K562 (cell line): ENCODE measurements at regions not wholly inside any gene's neighbourhood (a gene's known extent, or its start where the extent isn't known, plus 50 kb on each side); places are given as distances from the start of the nearest gene placed in this dataset.

ENCODE experiments used
- ATAC-seq: fragments of 200-7000 bp; cut with Tn5 transposase; 3 replicates; pipeline ENCODE4 v1.9.1; 2020; ENCODE audit warnings: moderate library complexity
- BruUV-seq: library from RNA; stranded (reverse); fragments of 400-500 nt; replicated peaks from 2 replicates; lab custom pipeline; 2021; lab: Mats Ljungman, UMichigan
- CTCF ChIA-PET: fragments of 300-600 bp; formaldehyde crosslinking; extraction: SDS; loops from one replicate; lab custom pipeline; 2021; ENCODE audit warnings: low intra/inter-chr PET ratio; lab: Yijun Ruan, JAX
- POLR2A ChIA-PET: fragments of 300-600, 350-650 bp; sonication (Branson Sonifier 250); formaldehyde crosslinking; extraction: SDS; loops from one replicate; lab custom pipeline; 2021; ENCODE audit warnings: antibody characterized with exemption, inconsistent platforms; lab: Yijun Ruan, JAX
- DNase-seq, 4 experiments: peaks; one replicate each; pipeline versions ENCODE4 v3.0.0 to v3.0.0-alpha.2; 2011 to 2018; ENCODE audit warnings: low spot score in 3 of 4, mixed read lengths in 3 of 4; ENCODE audit errors: extremely low read depth in 1 of 4
- FAIRE-seq: peaks from 2 replicates; lab custom pipeline; 2011; peaks lifted over from hg19 to GRCh38; lab: Jason Lieb, UNC
- H2AFZ ChIP-seq: 2 replicates; pipeline ENCODE4 v1.6.0; 2011; ENCODE audit warnings: low read depth, low read length, control low read depth, inconsistent platforms
- H3K27ac ChIP-seq: fragments of 200-600 bp; 3 replicates; pipeline ENCODE4 v1.8.0; 2011; ENCODE audit warnings: low read depth, mild to moderate bottlenecking, control low read depth, inconsistent platforms, low read length, moderate library complexity, mixed read lengths; ENCODE audit errors: extremely low read depth
- H3K27me3 ChIP-seq, 2 experiments: fragments of 300-600 bp in 1 of 2; 2 replicates in 1 of 2; 3 replicates in 1 of 2; pipeline versions ENCODE4 v1.6.0 to v1.8.0; 2011; ENCODE audit warnings: inconsistent platforms in 2 of 2, low read length in 2 of 2, mild to moderate bottlenecking in 1 of 2, mixed read lengths in 1 of 2, moderate library complexity in 1 of 2; ENCODE audit not compliant: control insufficient read depth in 2 of 2, insufficient read depth in 2 of 2
- H3K36me3 ChIP-seq: fragments of 300-600 bp; 3 replicates; pipeline ENCODE4 v1.8.0; 2011; ENCODE audit warnings: mild to moderate bottlenecking, low read length, inconsistent platforms; ENCODE audit not compliant: control insufficient read depth, insufficient read depth
- H3K4me1 ChIP-seq, 2 experiments: fragments of 200-600 bp in 1 of 2; replicated peaks in 1 of 2; 2 replicates in 1 of 2; 3 replicates in 1 of 2; pipeline versions ENCODE4 v1.5.1 to v1.8.0; 2011; ENCODE audit warnings: inconsistent platforms in 2 of 2, low read length in 2 of 2, mild to moderate bottlenecking in 1 of 2, mixed read lengths in 1 of 2, moderate library complexity in 1 of 2; ENCODE audit not compliant: control insufficient read depth in 2 of 2, insufficient read depth in 2 of 2
- H3K4me2 ChIP-seq: 2 replicates; pipeline ENCODE4 v1.6.1; 2011; ENCODE audit warnings: low read length, control low read depth, inconsistent platforms, mixed read lengths; ENCODE audit not compliant: insufficient read depth
- H3K4me3 ChIP-seq: fragments of 200-600 bp; sonication (generic), shearing (Covaris generic); 2 replicates; pipeline ENCODE4 v1.5.1; 2016; ENCODE audit warnings: control low read depth, inconsistent platforms
- H3K79me2 ChIP-seq: fragments of 200-600 bp; 3 replicates; pipeline ENCODE4 v1.8.0; 2011; ENCODE audit warnings: low read length, inconsistent platforms; ENCODE audit not compliant: control insufficient read depth, insufficient read depth
- H3K9ac ChIP-seq, 2 experiments: 2 replicates each; pipeline versions ENCODE4 v1.6.0 to v1.6.1; 2011; ENCODE audit warnings: low read depth in 2 of 2, low read length in 2 of 2, control low read depth in 1 of 2, inconsistent platforms in 1 of 2, mild to moderate bottlenecking in 1 of 2, mixed read lengths in 1 of 2; ENCODE audit not compliant: insufficient read depth in 1 of 2
- H3K9me1 ChIP-seq: one replicate; pipeline ENCODE4 v1.6.0; 2011; ENCODE audit warnings: inconsistent platforms, mild to moderate bottlenecking, low read length, moderate library complexity; ENCODE audit not compliant: control insufficient read depth, insufficient read depth
- H3K9me3 ChIP-seq: replicated peaks from 2 replicates; pipeline ENCODE4 v1.5.1; 2011; ENCODE audit warnings: low read depth, low read length, inconsistent platforms; ENCODE audit not compliant: control insufficient read depth, insufficient read depth
- H4K20me1 ChIP-seq: replicated peaks from 2 replicates; pipeline ENCODE4 v1.6.1; 2011; ENCODE audit warnings: low read length, inconsistent platforms, mixed read lengths; ENCODE audit not compliant: control insufficient read depth, insufficient read depth
- CBFA2T3 ChIP-seq: fragments of 450-650 bp; IDR thresholded peaks from 2 replicates; pipeline ENCODE4 v1.6.1; 2017
- CREB1 ChIP-seq, 2 experiments: sonication (generic) in 1 of 2; formaldehyde crosslinking in 1 of 2; IDR thresholded peaks; 2 replicates each; pipeline versions ENCODE4 v1.6.1 to v1.8.0; 2012 to 2022; ENCODE audit warnings: inconsistent platforms in 1 of 2, mild to moderate bottlenecking in 1 of 2, missing genetic modification reagents in 1 of 2, moderate library complexity in 1 of 2
- IRF2 ChIP-seq: sonication (generic); formaldehyde crosslinking; IDR thresholded peaks from 2 replicates; pipeline ENCODE4 v1.8.1; 2022; ENCODE audit warnings: mild to moderate bottlenecking, missing genetic modification reagents
- RFX5 ChIP-seq: IDR thresholded peaks from 2 replicates; pipeline ENCODE4 v1.6.1; 2011; ENCODE audit warnings: low read depth, mild to moderate bottlenecking, improper control_type of control experiment, low read length
- SETDB1 ChIP-seq: IDR thresholded peaks from one replicate; pipeline ENCODE4 v1.6.1; 2012; ENCODE audit warnings: low read length, control low read depth, inconsistent platforms
- SP2 ChIP-seq: IDR thresholded peaks from 2 replicates; pipeline ENCODE4 v1.6.1; 2011; ENCODE audit warnings: mild to moderate bottlenecking, low read depth, low read length, moderate library complexity; ENCODE audit not compliant: poor library complexity, severe bottlenecking; ENCODE audit errors: extremely low read depth
- SUPT5H ChIP-seq: fragments of 450-650 bp; IDR thresholded peaks from 2 replicates; pipeline ENCODE4 v1.6.1; 2016
- U2AF2 ChIP-seq: fragments of 200-400 bp; formaldehyde crosslinking; optimal IDR thresholded peaks from 2 replicates; pipeline ENCODE3; 2017; ENCODE audit warnings: low read depth, mild to moderate bottlenecking, low read length
- ZBTB26 ChIP-seq: fragments of 450-650 bp; formaldehyde crosslinking; IDR thresholded peaks from 2 replicates; pipeline ENCODE4 v1.4.0; 2022; ENCODE audit warnings: missing genetic modification characterization
- ZNF224 ChIP-seq: sonication (generic); formaldehyde crosslinking; IDR thresholded peaks from 2 replicates; pipeline ENCODE4 v1.8.0; 2022; ENCODE audit warnings: mild to moderate bottlenecking, missing genetic modification reagents
- ZNF766 ChIP-seq: fragments of 200-800 bp; sonication (Bioruptor generic); conservative IDR thresholded peaks from 2 replicates; pipeline ENCODE4 v1.6.1; 2016; ENCODE audit warnings: missing genetic modification characterization, missing compliant biosample characterization
- WGBS: fragments of 100-300 bp; shearing (Covaris generic); methylation state at CpG from one replicate; pipeline ENCODE4 v1.1.6; 2016; ENCODE audit warnings: low coverage, mixed read lengths; ENCODE audit not compliant: insufficient coverage; ENCODE audit errors: missing lambda C conversion rate; 5-methylcytosine and 5-hydroxymethylcytosine counted together
- in situ Hi-C: fragments of 300-500 bp; cut with MboI; formaldehyde crosslinking; loops from 4 replicates; pipeline ENCODE4 v1.15.0; 2018; ENCODE audit warnings: inconsistent platforms, mixed read lengths
- intact Hi-C: fragments of 100-400 bp; cut with micrococcal nuclease; formaldehyde crosslinking; loops from 2 replicates; pipeline ENCODE4 v1.14.2; 2022
- TF ChIP-seq, protein P1 (sequence below): sonication (generic); formaldehyde crosslinking; IDR thresholded peaks from 2 replicates; pipeline ENCODE4 v1.8.0; 2023; ENCODE audit warnings: mild to moderate bottlenecking, missing genetic modification reagents
- TF ChIP-seq, protein P2 (sequence below), 2 experiments: IDR thresholded peaks; 2 replicates each; pipeline ENCODE4 v1.6.1; 2012; ENCODE audit warnings: improper control_type of control experiment in 2 of 2, low read depth in 2 of 2, low read length in 2 of 2, borderline replicate concordance in 1 of 2

GRCh38 chr5:118441956-118442355, 546.4 kb downstream of the DTWD2 start (continued):
- TF ChIP-seq U2AF2 (no peak), IRF2 (CRISPR knock-in tag) (no peak)

- H3K4me1 ChIP-seq, result no peaks in the 10 kb centered on the region
- no peak for DNase-seq
- in situ Hi-C loops, result no loop called here
- ChIA-PET POLR2A (no interaction called here), CTCF (no interaction called here)
- H3K9me1 ChIP-seq, result no peaks in the 10 kb centered on the region
- H4K20me1 ChIP-seq, result no peaks in the 10 kb centered on the region
- H3K9me3 ChIP-seq, result no peaks in the 10 kb centered on the region; the same call in none of the 2 replicates
- no peaks in the 10 kb centered on the region for H3K79me2 ChIP-seq
- no peak overlapping the region for H3K4me2 ChIP-seq
- no peak for FAIRE-seq
- H3K9ac ChIP-seq, result no peak overlapping the region
- no peaks in the 10 kb centered on the region for H3K36me3 ChIP-seq
- WGBS, result 0% methylated on average over 4 of the region's 4 CpGs
- BruUV-seq, result no TSS peak
- TF ChIP-seq ZNF766 (CRISPR knock-in tag), result no peak
- TF ChIP-seq ZNF224, result no peak
- no peak for TF ChIP-seq ZBTB26 (CRISPR knock-in tag)
- TF ChIP-seq, protein P1, sequence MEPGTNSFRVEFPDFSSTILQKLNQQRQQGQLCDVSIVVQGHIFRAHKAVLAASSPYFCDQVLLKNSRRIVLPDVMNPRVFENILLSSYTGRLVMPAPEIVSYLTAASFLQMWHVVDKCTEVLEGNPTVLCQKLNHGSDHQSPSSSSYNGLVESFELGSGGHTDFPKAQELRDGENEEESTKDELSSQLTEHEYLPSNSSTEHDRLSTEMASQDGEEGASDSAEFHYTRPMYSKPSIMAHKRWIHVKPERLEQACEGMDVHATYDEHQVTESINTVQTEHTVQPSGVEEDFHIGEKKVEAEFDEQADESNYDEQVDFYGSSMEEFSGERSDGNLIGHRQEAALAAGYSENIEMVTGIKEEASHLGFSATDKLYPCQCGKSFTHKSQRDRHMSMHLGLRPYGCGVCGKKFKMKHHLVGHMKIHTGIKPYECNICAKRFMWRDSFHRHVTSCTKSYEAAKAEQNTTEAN (CRISPR knock-in tag), result no peak
- no peak for TF ChIP-seq CREB1 (IDR thresholded peaks at IDR 0.05)
- no peak for TF ChIP-seq CREB1 (CRISPR knock-in tag; IDR thresholded peaks at IDR 0.05)
- no peak for TF ChIP-seq SUPT5H
- no peak for TF ChIP-seq RFX5
- TF ChIP-seq SETDB1, result no peak
- TF ChIP-seq, protein P2, sequence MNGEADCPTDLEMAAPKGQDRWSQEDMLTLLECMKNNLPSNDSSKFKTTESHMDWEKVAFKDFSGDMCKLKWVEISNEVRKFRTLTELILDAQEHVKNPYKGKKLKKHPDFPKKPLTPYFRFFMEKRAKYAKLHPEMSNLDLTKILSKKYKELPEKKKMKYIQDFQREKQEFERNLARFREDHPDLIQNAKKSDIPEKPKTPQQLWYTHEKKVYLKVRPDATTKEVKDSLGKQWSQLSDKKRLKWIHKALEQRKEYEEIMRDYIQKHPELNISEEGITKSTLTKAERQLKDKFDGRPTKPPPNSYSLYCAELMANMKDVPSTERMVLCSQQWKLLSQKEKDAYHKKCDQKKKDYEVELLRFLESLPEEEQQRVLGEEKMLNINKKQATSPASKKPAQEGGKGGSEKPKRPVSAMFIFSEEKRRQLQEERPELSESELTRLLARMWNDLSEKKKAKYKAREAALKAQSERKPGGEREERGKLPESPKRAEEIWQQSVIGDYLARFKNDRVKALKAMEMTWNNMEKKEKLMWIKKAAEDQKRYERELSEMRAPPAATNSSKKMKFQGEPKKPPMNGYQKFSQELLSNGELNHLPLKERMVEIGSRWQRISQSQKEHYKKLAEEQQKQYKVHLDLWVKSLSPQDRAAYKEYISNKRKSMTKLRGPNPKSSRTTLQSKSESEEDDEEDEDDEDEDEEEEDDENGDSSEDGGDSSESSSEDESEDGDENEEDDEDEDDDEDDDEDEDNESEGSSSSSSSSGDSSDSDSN (IDR thresholded peaks at IDR 0.05; ENCODE audit: borderline replicate concordance in 1 of 2, low read depth in 2 of 2, low read length in 2 of 2), result no peak
- no peak for TF ChIP-seq CBFA2T3
- no peak for TF ChIP-seq SP2
- H2AFZ ChIP-seq, result no peak overlapping the region
- no peak for ATAC-seq
- no peak overlapping the region for H3K27ac ChIP-seq
- no peak overlapping the region for H3K4me3 ChIP-seq
- H3K27me3 ChIP-seq, result no peaks in the 10 kb centered on the region
- intact Hi-C loops, result no loop called here
Measured at GRCh38 chr5:118441034-118441433, 547.3 kb downstream of the DTWD2 start.
